GM19238 (cell line): ENCODE measurements at regions not wholly inside any gene's neighbourhood (a gene's known extent, or its start where the extent isn't known, plus 50 kb on each side); places are given as distances from the start of the nearest gene placed in this dataset.

Source experiments
- DNase-seq: peaks from one replicate; pipeline ENCODE4 v3.0.0; 2011; ENCODE audit warnings: low spot score; ENCODE audit not compliant: insufficient read length

GRCh38 chr20:43804781-43805180, 78.0 kb upstream of the GTSF1L start:
- DNase-seq: no peak

DNA sequence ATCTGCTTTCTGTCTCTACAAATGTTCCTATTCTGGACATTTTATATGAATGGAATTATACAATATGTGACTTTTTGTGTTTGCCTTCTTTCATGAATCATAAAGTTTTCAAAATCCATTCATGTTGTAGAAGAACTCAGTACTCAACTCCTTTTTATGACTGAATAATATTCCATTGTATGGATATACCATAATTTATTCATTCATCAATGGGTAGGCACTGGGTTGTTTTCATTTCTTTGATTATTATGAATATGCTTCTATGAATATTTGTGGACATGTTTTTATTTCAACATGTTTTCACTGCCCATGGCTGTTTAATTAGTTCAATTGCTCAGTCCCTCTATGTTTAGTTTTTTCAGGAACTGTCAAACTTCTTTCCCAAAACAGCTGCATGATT, 76.5 kb upstream of the GTSF1L start:
- DNase-seq: no peak

GRCh38 chr20:43800186-43800585, 73.4 kb upstream of the GTSF1L start:
- no peak for DNase-seq

- DNase-seq: no peak
These were observed 72.9 kb upstream of the GTSF1L start for GRCh38 chr20:43799741-43800140.

GRCh38 chr20:43799150-43799711, 72.4 kb upstream of the GTSF1L start:
- DNase-seq: no peak

DNA sequence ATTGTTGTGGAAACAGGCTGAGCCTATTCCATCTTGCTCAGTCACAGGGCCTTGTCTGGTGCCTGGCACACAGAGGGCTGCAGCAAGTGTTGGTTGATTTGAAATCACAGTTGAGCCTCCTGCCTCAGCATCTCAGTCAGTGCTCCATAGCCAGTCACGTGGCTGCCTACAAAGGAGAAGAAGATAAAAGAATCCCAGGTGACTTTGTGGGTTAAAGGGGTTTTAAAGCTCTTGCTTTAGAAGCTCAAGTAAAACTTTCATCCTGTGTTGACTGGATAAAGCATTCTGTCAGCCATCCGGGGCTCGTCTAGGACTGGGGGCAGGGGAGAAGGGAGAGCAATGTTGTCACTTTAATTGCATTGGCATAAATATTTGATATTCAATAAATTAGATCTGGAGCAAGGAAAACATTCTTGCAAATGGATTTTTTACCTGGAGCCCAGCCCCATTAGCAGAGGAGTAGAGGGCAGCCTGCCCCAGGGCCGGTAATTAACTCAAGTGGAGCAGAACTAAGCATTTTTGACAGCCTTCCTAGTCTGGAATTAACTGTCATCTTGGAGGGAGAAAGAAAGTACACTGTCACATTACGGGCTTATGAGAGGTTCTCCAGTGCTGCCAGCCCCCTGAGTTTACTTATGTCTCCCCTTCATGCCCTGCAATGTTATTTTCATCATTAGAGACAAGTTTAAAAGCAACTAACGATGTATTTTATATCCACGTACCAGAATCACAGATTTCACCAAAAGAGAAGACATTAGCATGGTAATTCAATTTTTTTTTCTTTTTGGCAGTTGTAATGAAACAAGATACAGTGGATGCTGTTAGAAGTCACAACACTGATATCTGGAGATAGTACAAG, 71.7 kb upstream of the GTSF1L start:
- no peak for DNase-seq

GRCh38 chr20:43794326-43794725, 67.5 kb upstream of the GTSF1L start:
- no peak for DNase-seq

DNA sequence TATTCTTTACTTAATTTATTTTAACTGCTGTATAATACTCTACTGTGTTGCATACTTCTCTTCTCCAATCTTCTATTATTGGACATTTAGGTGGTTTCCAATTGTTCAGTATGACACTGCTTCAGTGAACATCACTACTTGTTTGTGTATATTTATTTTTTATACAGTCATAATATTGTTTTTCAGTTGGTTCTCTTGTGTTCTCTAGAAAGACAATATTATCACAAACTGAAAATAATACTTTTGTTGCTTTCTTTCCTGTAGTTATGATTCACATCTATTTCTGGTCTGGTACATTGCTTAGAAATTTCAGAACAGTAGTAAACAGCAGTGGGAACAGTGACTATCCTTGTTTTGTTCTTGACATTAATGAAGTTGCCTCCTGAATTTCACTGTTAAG, 62.8 kb upstream of the GTSF1L start:
- no peak for DNase-seq

DNA sequence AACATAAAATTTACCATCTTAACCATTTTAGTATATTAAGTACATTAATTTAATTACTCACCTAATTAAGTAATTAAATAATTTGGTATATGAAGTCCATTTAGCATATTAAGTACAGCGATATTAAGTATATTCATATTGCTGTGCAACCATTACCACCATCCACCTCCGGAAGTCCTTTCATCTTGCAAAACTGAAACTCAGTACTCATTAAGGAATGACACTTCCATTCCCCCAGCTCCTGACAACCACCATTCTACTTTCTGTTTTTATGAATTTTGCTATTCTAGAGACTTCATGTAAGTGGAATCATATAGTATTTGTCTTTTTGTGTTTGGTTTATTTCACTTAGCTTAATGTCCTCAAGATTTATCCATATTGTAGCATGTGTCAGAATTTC, 61.1 kb upstream of the GTSF1L start:
- DNase-seq: no peak

GRCh38 chr20:43786885-43787284, 60.1 kb upstream of the GTSF1L start:
- DNase-seq: no peak

DNA sequence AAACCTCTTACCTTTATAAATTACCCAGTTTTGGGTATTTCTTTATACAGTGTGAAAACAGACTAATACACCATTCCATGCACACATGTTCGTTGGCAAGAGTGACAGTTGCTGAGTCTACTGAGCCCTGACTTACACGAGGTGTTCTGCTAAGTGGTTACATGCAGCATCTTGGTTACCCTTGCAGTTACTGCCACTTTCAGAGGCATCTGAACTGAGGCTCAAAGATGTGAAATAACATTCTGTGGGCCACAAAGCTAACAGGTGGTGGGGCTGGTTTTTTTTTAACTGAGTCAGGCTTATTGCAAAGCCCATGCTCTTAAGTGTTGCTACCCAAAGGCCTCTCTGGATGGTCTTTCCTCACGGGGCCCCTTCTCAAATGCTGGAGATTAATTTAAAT, 54.4 kb upstream of the GTSF1L start:
- DNase-seq: no peak

GRCh38 chr20:43778375-43778774, 51.6 kb upstream of the GTSF1L start:
- DNase-seq: no peak

DNA sequence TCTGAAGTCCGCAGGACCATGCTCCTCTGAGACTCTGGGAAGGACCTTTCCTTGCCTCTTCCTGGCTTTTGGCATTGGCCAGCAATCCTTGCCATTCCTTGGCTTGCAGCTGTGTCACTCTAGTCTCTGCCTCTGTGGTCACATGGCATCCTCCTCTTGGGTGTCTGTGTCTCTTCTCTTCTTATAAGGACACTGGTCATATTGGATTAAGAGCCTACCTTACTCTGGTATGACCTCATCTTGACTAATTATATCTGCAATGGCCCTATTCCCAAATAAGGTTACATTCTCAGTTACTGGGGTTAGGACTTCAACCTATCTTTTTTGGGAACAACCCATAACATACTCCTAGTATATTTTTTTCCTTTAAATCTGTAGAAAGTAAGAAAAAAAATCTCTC, 49.9 kb upstream of the GTSF1L start:
- no peak for DNase-seq
